SK-N-SH (cell line): ENCODE measurements at regions not wholly inside any gene's neighbourhood (a gene's known extent, or its start where the extent isn't known, plus 50 kb on each side); places are given as distances from the start of the nearest gene placed in this dataset.

Experiments
- CTCF ChIA-PET: fragments of 300-600, 350-600 bp; formaldehyde crosslinking; extraction: SDS; loops from one replicate; lab custom pipeline; 2021; lab: Yijun Ruan, JAX
- POLR2A ChIA-PET: fragments of 350-600 bp; sonication (Branson Sonifier 250); formaldehyde crosslinking; extraction: SDS; loops from one replicate; lab custom pipeline; 2020; ENCODE audit warnings: antibody characterized with exemption, inconsistent platforms; lab: Yijun Ruan, JAX
- DNase-seq: peaks from one replicate; pipeline ENCODE4 v3.0.0; 2012
- H2AFZ ChIP-seq: fragments of 200-600 bp; sonication (generic); 2 replicates; pipeline ENCODE4 v1.8.1; 2016; ENCODE audit warnings: antibody characterized with exemption, mild to moderate bottlenecking, low read depth
- H3F3A ChIP-seq: fragments of 200-600 bp; sonication (generic); replicated peaks from 2 replicates; pipeline ENCODE3; 2016; ENCODE audit warnings: antibody characterized with exemption, mild to moderate bottlenecking; ENCODE audit not compliant: insufficient read depth
- H3K27ac ChIP-seq, 2 experiments: fragments of 200-500 bp in 1 of 2; fragments of 200-600 bp in 1 of 2; sonication (Bioruptor generic) in 1 of 2; sonication (generic), shearing (Covaris generic) in 1 of 2; 2 replicates each; pipeline versions ENCODE4 v1.5.1 to v1.6.1; 2014 to 2016; ENCODE audit warnings: low read depth in 2 of 2, inconsistent platforms in 1 of 2, low read length in 1 of 2, mild to moderate bottlenecking in 1 of 2, mixed read lengths in 1 of 2
- H3K27me3 ChIP-seq: fragments of 200-600 bp; sonication (generic), shearing (Covaris generic); 2 replicates; pipeline ENCODE4 v1.6.1; 2016; ENCODE audit warnings: mixed run types; ENCODE audit not compliant: insufficient read depth
- H3K36me3 ChIP-seq, 2 experiments: fragments of 200-500 bp in 1 of 2; fragments of 200-600 bp in 1 of 2; sonication (Bioruptor generic) in 1 of 2; sonication (generic) in 1 of 2; replicated peaks in 1 of 2; 2 replicates each; pipeline versions ENCODE3 to v1.5.1; 2014 to 2016; ENCODE audit warnings: low read length in 1 of 2, mild to moderate bottlenecking in 1 of 2; ENCODE audit not compliant: insufficient read depth in 2 of 2, control insufficient read depth in 1 of 2
- H3K4me1 ChIP-seq, 2 experiments: fragments of 200-500 bp in 1 of 2; fragments of 200-600 bp in 1 of 2; sonication (Bioruptor generic) in 1 of 2; sonication (generic), shearing (Covaris generic) in 1 of 2; 2 replicates each; pipeline versions ENCODE4 v1.5.1 to v1.6.1; 2014 to 2016; ENCODE audit warnings: low read depth in 1 of 2, low read length in 1 of 2, mixed run types in 1 of 2; ENCODE audit not compliant: insufficient read depth in 2 of 2, control insufficient read depth in 1 of 2
- H3K4me2 ChIP-seq: fragments of 200-600 bp; sonication (generic), shearing (Covaris generic); 2 replicates; pipeline ENCODE4 v1.6.1; 2017; ENCODE audit warnings: mixed run types
- H3K4me3 ChIP-seq, 2 experiments: fragments of 200-500 bp in 1 of 2; fragments of 200-600 bp in 1 of 2; sonication (Bioruptor generic) in 1 of 2; sonication (generic), shearing (Covaris generic) in 1 of 2; 2 replicates each; pipeline versions ENCODE4 v1.5.1 to v1.8.1; 2014 to 2016; ENCODE audit warnings: low read depth in 2 of 2, inconsistent platforms in 1 of 2, low read length in 1 of 2, mild to moderate bottlenecking in 1 of 2, mixed read lengths in 1 of 2, moderate library complexity in 1 of 2
- H3K79me2 ChIP-seq: fragments of 200-600 bp; sonication (generic); 2 replicates; pipeline ENCODE4 v1.8.1; 2017; ENCODE audit warnings: mild to moderate bottlenecking; ENCODE audit not compliant: insufficient read depth
- H3K9ac ChIP-seq: fragments of 200-600 bp; sonication (generic); 2 replicates; pipeline ENCODE4 v1.6.1; 2017; ENCODE audit warnings: mixed run types
- H3K9me2 ChIP-seq: fragments of 200-600 bp; sonication (generic); 2 replicates; pipeline ENCODE4 v1.6.1; 2017; ENCODE audit warnings: mixed run types
- H3K9me3 ChIP-seq: fragments of 200-600 bp; sonication (generic); 2 replicates; pipeline ENCODE4 v1.6.1; 2017; ENCODE audit warnings: mixed run types, mild to moderate bottlenecking, moderate library complexity
- H4K20me1 ChIP-seq: fragments of 200-600 bp; sonication (generic); 2 replicates; pipeline ENCODE4 v1.6.1; 2017; ENCODE audit warnings: mild to moderate bottlenecking, mixed run types; ENCODE audit not compliant: insufficient read depth
- CHD2 ChIP-seq: fragments of 150-350 bp; IDR thresholded peaks from 2 replicates; pipeline ENCODE4 v1.6.1; 2018; ENCODE audit warnings: low read length; ENCODE audit not compliant: partially characterized antibody
- EP300 ChIP-seq, 2 experiments: IDR thresholded peaks; 2 replicates each; pipeline versions ENCODE4 v1.4.0 to v1.6.1; 2012; ENCODE audit warnings: borderline replicate concordance in 1 of 2, low read depth in 1 of 2, low read length in 1 of 2
- EZH2phosphoT487 ChIP-seq: fragments of 200-600 bp; sonication (generic); IDR thresholded peaks from 2 replicates; pipeline ENCODE4 v1.6.1; 2017; ENCODE audit warnings: low read depth, mixed run types, mild to moderate bottlenecking, antibody characterized with exemption, moderate library complexity, borderline replicate concordance
- FOSL2 ChIP-seq: IDR thresholded peaks from 2 replicates; pipeline ENCODE4 v1.4.0; 2012; ENCODE audit warnings: low read depth, mild to moderate bottlenecking, moderate library complexity, borderline replicate concordance
- FOXM1 ChIP-seq: IDR thresholded peaks from 2 replicates; pipeline ENCODE4 v1.4.0; 2012; ENCODE audit warnings: low read depth, mild to moderate bottlenecking
- GABPA ChIP-seq: IDR thresholded peaks from 2 replicates; pipeline ENCODE4 v1.4.0; 2012; ENCODE audit warnings: low read depth, mild to moderate bottlenecking
- MAX ChIP-seq: IDR thresholded peaks from 2 replicates; pipeline ENCODE4 v1.4.0; 2012; ENCODE audit warnings: low read depth
- MEF2A ChIP-seq: IDR thresholded peaks from 2 replicates; pipeline ENCODE4 v1.4.0; 2012; ENCODE audit warnings: low read depth, borderline replicate concordance
- MXI1 ChIP-seq: IDR thresholded peaks from 2 replicates; pipeline ENCODE4 v1.6.1; 2012; ENCODE audit warnings: mild to moderate bottlenecking, low read depth, low read length, improper control_type of control experiment
- NFIC ChIP-seq: IDR thresholded peaks from 2 replicates; pipeline ENCODE4 v1.4.0; 2012; ENCODE audit warnings: borderline replicate concordance
- PBX3 ChIP-seq: IDR thresholded peaks from 2 replicates; pipeline ENCODE4; 2012
- RAD21 ChIP-seq: IDR thresholded peaks from 2 replicates; pipeline ENCODE4 v1.6.1; 2012; ENCODE audit warnings: mild to moderate bottlenecking, low read length
- RXRA ChIP-seq: IDR thresholded peaks from 2 replicates; pipeline ENCODE4 v1.4.0; 2012; ENCODE audit warnings: low read depth, mild to moderate bottlenecking, borderline replicate concordance
- SIN3A ChIP-seq: IDR thresholded peaks from 2 replicates; pipeline ENCODE4 v1.6.1; 2012; ENCODE audit warnings: low read depth, mild to moderate bottlenecking, low read length, moderate library complexity, borderline replicate concordance
- SMC3 ChIP-seq: IDR thresholded peaks from 2 replicates; pipeline ENCODE4 v1.6.1; 2012; ENCODE audit warnings: low read depth, low read length, improper control_type of control experiment
- TAF1 ChIP-seq: IDR thresholded peaks from 2 replicates; pipeline ENCODE4 v1.6.1; 2012; ENCODE audit warnings: low read depth, mild to moderate bottlenecking, low read length, moderate library complexity, borderline replicate concordance
- TCF12 ChIP-seq: IDR thresholded peaks from 2 replicates; pipeline ENCODE4 v1.4.0; 2012
- YY1 ChIP-seq: IDR thresholded peaks from 2 replicates; pipeline ENCODE4 v1.4.0; 2012; ENCODE audit warnings: low read depth, mild to moderate bottlenecking
- ZBTB33 ChIP-seq: IDR thresholded peaks from 2 replicates; pipeline ENCODE4 v1.4.0; 2012; ENCODE audit warnings: low read depth, borderline replicate concordance
- WGBS: methylation state at CpG from one replicate; pipeline ENCODE4 v1.1.6; 2017; ENCODE audit warnings: low lambda C conversion rate; 5-methylcytosine and 5-hydroxymethylcytosine counted together
- TF ChIP-seq, protein P1 (sequence below): IDR thresholded peaks from 2 replicates; pipeline ENCODE4 v1.4.0; 2012; ENCODE audit warnings: low read depth, borderline replicate concordance
- TF ChIP-seq, protein P2 (sequence below): fragments of 150-350 bp; IDR thresholded peaks from 2 replicates; pipeline ENCODE4 v1.6.1; 2017; ENCODE audit warnings: antibody characterized with exemption, low read length, low read depth, borderline replicate concordance
- TF ChIP-seq, protein P3 (sequence below): fragments of 200-600 bp; sonication (generic); IDR thresholded peaks from 2 replicates; pipeline ENCODE4 v1.6.1; 2017; ENCODE audit warnings: antibody characterized with exemption, mild to moderate bottlenecking, moderate library complexity

GRCh38 chr15:97082830-97083229, 752.3 kb downstream of the NR2F2 start:
- Histone ChIP-seq H4K20me1 (no peaks in the 10 kb centered on the region), H3K9ac (no peak overlapping the region), H3K4me1 (peaks cover 0 to 22% of the 10 kb centered on the region in 2 experiments; a peak in 1 of 4 replicates), H3K9me3 (no peaks in the 10 kb centered on the region), H3K79me2 (no peaks in the 10 kb centered on the region), H3K27ac (no peak overlapping the region), H3K27me3 (no peaks in the 10 kb centered on the region), H3K36me3 (no peaks in the 10 kb centered on the region), H3K4me3 (no peak overlapping the region), H3K4me2 (no peak overlapping the region), H2AFZ (no peak overlapping the region), H3K9me2 (no peaks in the 10 kb centered on the region), H3F3A (no peaks in the 10 kb centered on the region)
- ChIA-PET POLR2A (no interaction called here), CTCF (no interaction called here)
- DNase-seq, result no peak
- WGBS, result 4% methylated on average over 8 of the region's 9 CpGs
- TF ChIP-seq YY1 (no peak), CHD2 (no peak), EP300 (IDR thresholded peaks at IDR 0.05; ENCODE audit: borderline replicate concordance in 1 of 2, low read depth in 1 of 2, low read length in 1 of 2) (no peak), FOSL2 (no peak), SMC3 (no peak), PBX3 (no peak), FOXM1 (no peak), SIN3A (no peak), MEF2A (no peak), EZH2phosphoT487 (no peak)
- TF ChIP-seq, protein P1, sequence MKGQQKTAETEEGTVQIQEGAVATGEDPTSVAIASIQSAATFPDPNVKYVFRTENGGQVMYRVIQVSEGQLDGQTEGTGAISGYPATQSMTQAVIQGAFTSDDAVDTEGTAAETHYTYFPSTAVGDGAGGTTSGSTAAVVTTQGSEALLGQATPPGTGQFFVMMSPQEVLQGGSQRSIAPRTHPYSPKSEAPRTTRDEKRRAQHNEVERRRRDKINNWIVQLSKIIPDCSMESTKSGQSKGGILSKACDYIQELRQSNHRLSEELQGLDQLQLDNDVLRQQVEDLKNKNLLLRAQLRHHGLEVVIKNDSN, result no peak
- TF ChIP-seq, protein P2, sequence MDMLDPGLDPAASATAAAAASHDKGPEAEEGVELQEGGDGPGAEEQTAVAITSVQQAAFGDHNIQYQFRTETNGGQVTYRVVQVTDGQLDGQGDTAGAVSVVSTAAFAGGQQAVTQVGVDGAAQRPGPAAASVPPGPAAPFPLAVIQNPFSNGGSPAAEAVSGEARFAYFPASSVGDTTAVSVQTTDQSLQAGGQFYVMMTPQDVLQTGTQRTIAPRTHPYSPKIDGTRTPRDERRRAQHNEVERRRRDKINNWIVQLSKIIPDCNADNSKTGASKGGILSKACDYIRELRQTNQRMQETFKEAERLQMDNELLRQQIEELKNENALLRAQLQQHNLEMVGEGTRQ, result no peak
- TF ChIP-seq, protein P3, sequence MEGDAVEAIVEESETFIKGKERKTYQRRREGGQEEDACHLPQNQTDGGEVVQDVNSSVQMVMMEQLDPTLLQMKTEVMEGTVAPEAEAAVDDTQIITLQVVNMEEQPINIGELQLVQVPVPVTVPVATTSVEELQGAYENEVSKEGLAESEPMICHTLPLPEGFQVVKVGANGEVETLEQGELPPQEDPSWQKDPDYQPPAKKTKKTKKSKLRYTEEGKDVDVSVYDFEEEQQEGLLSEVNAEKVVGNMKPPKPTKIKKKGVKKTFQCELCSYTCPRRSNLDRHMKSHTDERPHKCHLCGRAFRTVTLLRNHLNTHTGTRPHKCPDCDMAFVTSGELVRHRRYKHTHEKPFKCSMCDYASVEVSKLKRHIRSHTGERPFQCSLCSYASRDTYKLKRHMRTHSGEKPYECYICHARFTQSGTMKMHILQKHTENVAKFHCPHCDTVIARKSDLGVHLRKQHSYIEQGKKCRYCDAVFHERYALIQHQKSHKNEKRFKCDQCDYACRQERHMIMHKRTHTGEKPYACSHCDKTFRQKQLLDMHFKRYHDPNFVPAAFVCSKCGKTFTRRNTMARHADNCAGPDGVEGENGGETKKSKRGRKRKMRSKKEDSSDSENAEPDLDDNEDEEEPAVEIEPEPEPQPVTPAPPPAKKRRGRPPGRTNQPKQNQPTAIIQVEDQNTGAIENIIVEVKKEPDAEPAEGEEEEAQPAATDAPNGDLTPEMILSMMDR, result no peak

- Histone ChIP-seq H3K27ac (no peak overlapping the region), H3K79me2 (no peaks in the 10 kb centered on the region), H3F3A (no peaks in the 10 kb centered on the region), H3K9ac (no peak overlapping the region), H2AFZ (no peak overlapping the region), H3K9me3 (no peaks in the 10 kb centered on the region), H3K4me2 (no peak overlapping the region), H3K27me3 (no peaks in the 10 kb centered on the region), H3K4me3 (no peak overlapping the region), H3K36me3 (no peaks in the 10 kb centered on the region), H4K20me1 (no peaks in the 10 kb centered on the region), H3K4me1 (peaks cover 0 to 22% of the 10 kb centered on the region in 2 experiments; a peak in 1 of 4 replicates), H3K9me2 (no peaks in the 10 kb centered on the region)
- ChIA-PET CTCF (interaction anchor here (1.1 kb wide), 1 partner anchor 757 kb away, joined by 3 read pairs; no protein-coding TSS in a partner anchor), POLR2A (no interaction called here)
- 0% methylated on average over 2 of the region's 2 CpGs for WGBS
- DNase-seq, result no peak
- TF ChIP-seq ZBTB33, result no peak
- TF ChIP-seq RAD21, result no peak
- no peak for TF ChIP-seq MAX
- TF ChIP-seq, protein P2, result no peak
- no peak for TF ChIP-seq TAF1
- TF ChIP-seq RXRA, result no peak
- TF ChIP-seq GABPA, result no peak
- no peak for TF ChIP-seq MXI1
- no peak for TF ChIP-seq NFIC
- TF ChIP-seq EP300 (IDR thresholded peaks at IDR 0.05; ENCODE audit: borderline replicate concordance in 1 of 2, low read depth in 1 of 2, low read length in 1 of 2), result no peak
- no peak for TF ChIP-seq TCF12
Observed at GRCh38 chr15:97084650-97085049, 754.1 kb downstream of the NR2F2 start.
